CD4-positive, alpha-beta T cell treated with Interleukin-12 subunit alpha and Interleukin-12 subunit beta, for 1 hour (primary cell): ENCODE measurements at regions not wholly inside any gene's neighbourhood (a gene's known extent, or its start where the extent isn't known, plus 50 kb on each side); places are given as distances from the start of the nearest gene placed in this dataset.

Experiments used
- DNase-seq: peaks from one replicate; pipeline ENCODE4 v3.0.0-alpha.2; 2020

DNA sequence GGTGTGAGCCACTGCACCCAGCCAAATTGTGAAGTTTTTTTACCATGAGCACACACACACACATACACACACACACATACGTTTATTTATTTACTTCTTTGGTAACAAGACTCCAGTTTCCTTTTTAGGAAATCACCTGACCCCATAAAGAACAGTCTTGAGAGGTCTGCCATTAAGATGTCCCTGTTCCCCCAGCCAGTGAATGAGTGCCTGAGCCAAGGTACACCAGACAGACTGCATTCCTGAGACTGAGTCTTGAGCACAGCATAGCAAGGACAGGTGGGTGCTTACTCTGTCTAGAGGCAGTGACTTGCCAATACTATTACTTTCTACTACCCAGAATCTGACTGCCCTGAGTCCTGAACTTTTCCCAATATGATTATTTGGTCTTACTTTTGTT lies 167.2 kb upstream of the SATB2 start:
- DNase-seq, result no peak

DNA sequence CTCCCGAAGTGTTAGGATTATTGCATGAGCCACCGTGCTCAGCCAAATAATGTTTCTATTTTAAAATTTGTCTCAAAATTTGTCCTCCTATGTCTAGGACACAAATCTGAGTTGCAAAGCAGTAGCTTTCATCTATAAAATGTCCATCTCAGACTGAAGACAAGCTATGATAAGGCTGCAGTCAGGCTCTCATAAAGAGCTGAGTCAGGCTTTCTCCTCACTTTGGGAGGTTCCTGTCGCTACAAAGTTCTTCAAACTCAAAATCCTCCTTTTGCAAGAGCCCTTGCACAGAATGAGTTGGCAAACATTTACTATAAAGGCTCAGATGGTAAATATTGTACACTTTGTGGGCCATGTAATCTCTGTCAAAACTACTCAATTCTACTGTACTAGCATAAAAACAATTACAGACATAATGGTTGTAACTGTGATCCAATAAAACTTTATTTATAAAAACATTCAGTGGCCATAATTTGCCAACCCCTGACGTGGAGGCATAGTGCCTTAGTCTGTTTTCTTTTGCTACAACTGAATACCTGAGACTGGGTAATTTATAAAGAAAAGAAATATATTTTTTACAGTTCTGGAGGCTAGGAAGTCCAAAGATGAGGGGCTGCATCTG lies 154.9 kb upstream of the SATB2 start:
- DNase-seq, result no peak

DNA sequence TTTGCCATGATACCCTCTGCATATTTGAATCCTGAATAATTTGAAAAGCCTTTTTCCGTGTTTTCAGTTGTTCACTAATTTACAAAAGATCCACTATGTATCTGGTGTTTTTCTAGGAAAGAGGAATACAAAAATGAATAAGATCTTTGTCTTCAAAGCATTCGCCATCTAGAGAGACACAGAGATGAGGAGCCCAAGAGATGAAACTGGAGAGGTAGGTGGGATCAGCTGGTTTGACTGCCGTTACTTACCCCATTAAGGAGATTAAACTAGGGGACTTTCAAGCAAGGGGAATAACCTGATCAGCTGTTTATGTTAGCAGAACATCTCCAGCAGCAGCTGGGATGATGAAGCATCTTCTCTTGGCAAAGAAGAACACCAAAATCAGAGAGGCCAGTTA lies 150.2 kb upstream of the SATB2 start:
- no peak for DNase-seq

DNA sequence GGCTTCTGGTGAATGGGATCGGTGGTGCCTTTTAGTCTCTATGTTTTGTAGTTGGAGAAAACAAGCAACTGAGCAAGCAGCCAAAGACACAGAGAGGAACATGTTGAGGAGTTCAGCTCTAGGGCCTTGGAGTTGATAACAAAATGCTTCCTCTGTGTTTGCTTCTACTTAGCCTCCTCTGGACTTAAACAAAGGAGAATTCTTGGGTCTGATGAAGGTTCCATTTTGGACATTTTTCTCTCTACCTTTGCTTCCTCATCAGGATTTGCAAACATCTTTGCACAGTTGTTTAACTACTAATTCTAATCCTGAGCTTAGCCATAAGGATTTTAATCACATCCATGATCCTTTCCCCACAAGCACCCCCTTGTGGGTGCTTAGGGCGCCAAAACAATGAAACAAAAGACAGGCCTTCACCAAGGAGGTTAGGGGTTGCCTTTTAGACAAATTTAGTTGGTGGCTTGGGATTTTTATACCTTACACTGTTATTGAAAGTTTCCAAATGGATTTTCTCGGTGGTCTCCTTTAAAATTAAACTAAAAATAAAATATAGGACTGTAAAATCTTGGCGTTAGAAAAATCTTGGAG lies 148.5 kb upstream of the SATB2 start:
- DNase-seq, result no peak

DNA sequence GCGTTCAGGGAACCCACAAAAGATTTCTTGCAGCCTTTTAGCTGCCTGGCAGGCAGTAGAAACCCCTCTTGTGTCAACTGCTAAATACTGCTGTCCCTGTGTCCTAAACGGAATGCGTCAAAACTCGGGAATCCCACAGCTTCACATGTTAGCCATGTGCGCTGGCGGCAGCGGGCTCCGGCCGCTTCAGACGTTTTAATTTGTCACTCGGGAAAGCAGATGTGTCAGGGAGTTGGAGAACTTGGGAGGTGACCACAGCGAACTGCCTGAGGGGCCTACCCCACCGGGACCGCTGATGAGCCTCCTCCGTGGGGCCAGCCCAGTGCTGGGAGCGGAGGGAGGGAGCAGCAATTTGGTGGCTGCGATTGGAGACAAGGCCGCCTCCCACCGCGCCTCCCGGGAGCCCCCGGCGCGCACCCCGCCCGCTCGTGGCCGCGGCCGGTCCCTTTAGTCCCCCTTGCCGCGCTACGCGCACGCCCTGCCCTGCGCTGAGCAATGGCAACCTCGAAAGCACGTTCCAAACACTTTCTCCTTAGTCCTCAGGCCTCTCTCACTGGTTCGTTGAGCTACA lies 146.1 kb upstream of the SATB2 start:
- DNase-seq, result no peak

DNA sequence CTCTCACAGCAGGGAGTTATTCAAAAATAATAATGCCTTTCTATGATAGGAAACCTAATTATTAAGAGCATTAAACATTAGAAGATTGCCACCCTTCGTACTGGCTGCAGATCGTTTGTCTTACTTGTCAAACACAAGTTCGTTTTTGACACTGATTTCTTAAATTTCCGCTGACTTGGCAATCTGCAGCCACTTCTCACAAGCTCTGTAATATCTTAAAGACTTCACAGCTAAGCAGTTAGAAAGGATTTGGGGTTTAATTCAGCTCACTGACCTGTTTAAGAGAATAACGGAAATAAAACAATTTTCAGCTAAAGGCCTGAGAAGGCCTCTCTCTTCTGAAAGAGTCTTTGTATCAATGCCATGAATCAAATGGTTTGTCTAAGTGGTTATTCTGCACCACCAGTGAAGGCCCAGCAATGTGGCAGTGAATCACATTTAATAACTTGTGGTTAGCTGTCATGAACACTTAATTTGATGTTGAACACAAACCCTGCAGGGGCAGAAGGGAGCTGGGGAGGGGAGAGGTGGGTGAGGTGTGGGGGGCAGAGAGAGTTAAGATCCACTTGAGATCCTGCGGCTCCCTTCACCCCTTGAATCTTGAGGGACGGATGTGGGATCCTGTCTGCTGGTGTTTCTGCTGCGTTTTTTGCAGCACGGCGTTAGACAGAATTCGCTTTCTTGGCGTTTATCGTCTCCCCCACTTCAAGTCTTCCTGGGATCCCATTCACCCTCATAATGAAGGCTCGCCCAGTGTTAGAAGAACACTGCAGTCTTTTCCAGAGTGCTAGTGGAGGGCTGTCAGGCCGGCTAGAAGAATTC lies 145.4 kb upstream of the SATB2 start:
- no peak for DNase-seq

DNA sequence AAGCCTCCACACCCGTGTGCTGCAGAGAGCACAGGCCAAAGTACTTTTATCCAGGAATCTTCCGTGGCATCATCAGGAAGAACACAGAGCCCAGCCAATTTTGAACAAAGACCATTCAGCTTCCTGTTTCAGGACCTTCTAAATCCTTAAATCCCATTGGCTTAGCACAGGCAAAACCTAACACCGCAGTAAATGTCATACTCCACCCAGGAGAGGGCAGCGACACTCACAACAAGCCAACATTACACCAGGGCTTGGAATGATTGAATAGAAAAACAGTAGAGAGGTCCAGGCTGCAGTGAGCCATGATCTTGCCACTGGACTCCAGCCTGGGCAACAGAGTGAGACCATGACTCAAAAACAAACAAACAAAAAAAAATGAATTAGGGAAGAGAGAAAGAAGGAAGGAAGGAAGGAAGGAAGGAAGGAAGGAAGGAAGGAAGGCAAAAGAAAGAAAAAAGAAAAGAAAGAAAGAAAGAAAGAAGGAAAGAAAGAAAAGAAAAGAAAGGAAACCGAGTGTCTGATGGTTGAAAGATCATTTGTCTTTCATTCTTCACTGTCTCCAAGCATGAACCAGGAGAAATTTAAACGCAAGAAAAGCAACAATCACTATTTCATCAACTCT lies 144.6 kb upstream of the SATB2 start:
- DNase-seq, result no peak

DNA sequence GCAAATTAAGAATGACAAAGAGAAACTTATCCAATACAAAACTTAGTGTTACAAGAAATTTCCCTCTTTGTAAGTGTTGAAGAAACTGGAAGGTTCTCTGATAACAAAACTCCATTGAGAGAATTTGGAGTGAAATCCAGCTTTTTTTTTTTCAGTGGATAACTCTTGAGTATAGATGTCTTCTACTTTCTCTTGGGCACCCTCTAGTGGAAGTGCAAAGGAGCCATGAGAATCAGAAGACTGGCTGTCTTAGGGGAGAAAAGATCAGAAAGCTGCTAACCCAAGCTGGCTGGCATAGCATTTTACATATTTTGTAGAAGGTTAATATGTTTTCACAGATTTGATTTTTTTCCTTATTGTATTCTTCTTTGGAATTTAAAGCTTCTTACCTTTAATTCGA lies 138.8 kb upstream of the SATB2 start:
- DNase-seq, result no peak

DNA sequence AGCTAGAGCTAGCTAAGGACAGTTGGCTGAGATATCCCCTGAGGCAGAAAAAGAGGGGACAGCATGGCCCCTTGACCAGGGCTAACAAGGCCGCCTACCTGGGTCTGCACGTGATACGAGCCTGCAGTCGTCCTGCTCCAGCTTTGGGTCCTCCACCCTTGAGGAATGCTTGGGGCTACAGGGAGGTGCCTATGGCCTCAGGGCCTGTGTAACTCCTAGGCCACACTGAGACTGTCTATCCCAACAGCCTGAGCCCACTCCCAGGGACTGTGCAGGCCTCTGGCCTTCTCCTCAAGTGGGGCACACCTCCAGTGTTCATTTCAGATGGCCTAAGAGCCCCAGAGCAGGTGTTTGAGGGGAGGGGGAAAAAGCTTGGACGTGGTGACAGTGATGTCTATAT lies 136.7 kb upstream of the SATB2 start:
- DNase-seq, result no peak

DNA sequence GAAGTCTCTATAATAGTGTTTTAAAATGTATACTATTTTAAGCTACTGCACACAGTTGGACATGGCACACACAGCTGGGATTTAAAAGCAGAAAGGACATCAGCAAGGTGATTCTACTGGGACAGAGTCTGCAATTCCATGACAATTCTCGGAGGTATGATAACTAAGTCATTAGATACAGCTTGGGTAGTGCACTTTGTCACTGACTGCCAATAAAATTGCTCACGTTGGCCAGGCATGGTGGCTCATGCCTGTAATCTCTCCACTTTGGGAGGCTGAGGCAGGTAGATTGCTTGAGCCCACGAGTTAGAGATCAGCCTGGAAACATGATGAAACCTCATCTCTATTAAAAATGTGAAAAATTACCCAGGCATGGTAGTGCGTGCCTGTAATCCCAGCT lies 134.1 kb upstream of the SATB2 start:
- no peak for DNase-seq

DNA sequence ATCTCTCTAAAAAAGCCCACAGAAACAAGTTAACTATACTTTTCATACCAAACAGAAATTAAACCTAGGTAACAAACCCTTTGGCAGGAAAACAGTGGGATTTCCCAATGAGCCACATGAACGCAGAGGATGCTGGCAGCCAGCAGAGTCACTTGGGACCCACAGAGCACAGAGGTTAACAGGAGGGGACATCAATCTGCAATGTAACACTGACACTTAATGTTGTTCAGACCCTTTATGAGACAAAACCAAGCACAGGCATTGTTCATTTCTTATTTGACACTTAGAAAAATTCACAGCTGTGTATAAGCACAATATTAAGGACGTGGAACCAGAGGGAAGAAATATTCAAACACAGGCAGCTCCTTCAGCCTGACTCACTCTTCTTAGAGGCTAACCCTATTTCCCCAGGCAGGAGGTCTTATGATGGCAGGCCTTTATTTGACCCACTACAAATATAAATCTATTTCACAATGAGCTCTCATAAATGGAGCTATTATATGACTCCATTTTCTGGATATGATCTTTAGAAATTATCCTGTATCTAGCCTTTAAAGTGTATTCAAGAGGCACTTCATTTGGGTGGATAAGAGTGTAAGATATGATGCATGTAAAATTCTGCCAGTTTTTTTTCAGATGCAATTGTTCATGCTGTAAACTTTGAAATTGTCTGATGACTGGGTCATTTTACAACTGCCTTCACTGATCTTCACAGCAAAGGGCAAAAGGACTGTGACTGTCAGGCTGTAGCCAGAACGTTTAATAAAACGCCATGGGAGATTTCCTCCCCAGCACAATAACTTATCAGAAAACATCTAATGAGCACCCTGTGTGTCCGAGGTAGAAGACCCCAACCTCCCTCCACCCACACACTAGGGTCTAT lies 132.8 kb upstream of the SATB2 start:
- DNase-seq, result no peak

DNA sequence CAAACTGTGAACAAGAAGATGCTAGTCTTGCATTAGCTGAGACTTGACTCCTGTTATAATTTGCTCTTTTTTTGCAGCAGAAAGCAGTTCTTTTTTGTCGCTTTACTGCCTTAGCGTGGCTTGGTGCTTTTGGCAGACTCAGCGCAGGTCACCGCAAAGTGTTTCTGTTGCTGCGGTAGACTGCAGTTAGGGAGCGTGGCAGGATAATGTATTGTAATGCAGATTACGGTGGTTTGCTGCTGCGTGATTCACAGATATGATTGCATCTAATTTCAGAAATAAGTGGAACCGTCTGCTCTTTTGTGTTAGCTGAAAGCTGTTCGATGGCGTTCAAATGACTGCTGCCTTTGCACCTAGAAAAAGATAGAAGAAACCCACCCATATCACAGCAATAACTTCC lies 131.6 kb upstream of the SATB2 start:
- DNase-seq, result no peak

DNA sequence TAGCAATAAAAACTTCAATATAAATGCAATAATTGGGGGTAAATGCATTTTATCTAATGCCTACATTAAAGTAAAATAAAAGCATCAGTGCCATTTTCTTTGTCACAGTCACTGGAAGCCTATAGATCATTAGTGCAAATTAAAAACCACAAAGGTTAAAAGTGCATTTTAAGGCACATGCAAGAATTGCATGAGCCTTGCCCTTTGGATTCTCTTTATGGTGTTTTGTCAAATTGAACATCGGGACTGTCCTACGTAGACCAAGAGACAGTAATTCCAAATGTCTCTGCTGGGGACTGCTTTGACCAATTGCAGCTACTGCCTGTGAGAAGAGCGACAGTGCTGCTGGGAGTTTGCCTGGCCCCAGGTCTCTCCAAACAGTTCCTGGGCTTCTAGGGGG lies 130.3 kb upstream of the SATB2 start:
- no peak for DNase-seq

DNA sequence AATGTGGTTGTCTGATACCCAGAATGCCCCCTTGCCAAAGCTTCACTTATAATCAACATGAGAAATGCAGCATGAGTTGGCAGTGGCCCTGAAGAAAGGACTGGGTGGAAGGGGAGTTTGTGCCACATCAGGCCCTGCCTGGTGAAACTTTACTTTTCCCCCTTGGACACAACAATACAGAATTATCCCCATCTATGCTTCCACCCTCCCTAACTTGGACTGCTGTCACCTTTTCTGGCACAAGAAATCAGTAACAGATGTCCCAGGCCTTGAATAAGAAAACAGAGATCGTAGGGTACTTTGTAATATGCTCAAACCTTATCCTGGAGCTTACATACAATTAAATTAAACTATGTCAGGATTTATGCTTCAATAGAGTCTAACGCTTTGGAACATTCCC lies 128.9 kb upstream of the SATB2 start:
- DNase-seq, result no peak

DNA sequence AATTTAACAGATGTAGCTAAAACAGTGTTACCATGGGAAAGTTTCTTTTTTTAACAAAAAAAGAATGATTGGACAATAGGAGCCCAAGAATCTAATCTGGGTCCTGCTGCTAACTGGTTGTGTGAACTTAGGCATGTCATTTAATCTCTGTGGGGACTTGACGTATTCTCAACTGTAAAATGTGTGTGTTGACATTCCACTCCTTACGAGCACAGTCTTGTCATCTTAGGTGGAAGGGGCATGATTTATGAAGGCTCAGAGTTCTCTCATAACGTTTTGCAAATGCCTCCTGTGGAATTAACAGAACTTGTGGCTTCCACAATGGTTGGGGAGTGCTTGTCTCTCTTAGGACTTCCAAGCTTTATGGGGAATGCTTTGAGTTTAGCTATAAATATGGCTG lies 125.9 kb upstream of the SATB2 start:
- no peak for DNase-seq

DNA sequence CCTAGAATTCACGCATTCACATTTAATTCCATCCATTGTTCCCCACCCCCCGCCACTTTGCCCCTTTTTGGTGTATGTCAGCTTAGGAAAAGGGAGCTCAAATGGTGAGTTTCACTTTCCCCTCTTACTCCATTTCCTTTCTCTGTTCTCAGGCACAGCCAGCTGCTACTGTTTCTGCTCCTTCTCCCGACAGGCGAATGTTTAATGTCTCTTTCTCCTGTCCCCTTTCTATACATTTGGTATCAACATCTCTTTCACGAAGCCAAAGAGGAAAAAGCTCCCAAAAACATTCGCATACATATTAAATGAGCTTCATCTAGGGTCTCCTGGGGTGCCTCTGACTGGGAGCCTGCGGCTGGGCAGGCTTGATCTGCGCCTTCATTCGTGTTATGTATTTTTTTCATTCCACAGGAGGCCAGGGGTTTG lies 124.2 kb upstream of the SATB2 start:
- DNase-seq, result no peak

DNA sequence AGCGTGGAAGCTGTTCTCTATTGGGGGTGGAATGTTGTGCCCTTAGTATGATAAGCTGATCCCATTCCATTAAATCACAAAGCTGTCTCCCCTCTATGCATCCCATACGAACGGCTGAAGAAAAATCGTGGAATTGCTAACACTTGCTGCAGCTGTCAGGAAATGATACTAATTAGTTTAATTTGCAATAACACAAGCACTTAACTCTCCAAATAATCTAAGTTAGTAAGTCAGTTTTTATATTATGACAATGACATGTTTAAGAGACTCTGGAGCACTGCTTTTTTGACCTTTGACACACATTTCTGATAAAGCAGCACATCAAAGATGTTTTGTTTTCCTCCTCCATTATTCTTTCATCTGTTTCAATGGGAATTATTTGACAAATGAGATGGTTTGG lies 123.7 kb upstream of the SATB2 start:
- DNase-seq, result no peak

DNA sequence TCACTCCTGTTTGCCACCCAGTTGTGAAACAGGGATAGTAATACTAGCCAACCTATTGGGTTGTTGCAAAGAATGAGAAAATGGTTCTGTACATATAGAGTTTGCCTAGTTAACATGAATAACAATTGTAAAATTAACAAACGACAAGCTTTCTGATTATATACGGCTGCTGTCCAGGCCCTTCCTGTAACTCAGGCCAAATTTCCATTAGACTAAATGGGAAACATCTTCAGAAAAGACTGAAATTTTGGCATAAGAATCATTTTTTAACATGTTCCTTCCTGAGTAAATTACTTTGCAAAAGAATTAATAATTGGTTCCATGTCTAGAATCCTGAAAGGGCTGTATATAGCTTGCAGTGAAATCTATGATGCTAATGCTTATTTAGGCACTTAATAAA lies 117.7 kb upstream of the SATB2 start:
- no peak for DNase-seq

DNA sequence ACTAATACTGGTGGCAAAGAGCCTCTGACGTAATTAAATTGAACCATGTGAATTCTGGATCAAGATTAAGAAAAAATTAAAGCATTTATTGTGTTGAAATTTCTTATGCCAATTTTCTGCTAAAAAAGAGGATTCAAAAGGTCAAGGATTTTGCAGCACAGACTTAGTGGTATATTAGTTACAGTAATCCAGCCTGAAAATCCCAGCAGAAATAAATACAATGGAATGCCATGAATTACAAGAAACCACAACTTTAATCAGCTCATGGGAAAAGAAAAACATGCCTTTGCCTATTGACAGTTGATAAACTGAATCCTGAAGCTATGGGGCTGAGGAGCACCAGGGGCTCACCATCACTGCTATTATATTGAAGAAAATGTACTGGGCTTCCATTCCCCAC lies 114.8 kb upstream of the SATB2 start:
- no peak for DNase-seq

DNA sequence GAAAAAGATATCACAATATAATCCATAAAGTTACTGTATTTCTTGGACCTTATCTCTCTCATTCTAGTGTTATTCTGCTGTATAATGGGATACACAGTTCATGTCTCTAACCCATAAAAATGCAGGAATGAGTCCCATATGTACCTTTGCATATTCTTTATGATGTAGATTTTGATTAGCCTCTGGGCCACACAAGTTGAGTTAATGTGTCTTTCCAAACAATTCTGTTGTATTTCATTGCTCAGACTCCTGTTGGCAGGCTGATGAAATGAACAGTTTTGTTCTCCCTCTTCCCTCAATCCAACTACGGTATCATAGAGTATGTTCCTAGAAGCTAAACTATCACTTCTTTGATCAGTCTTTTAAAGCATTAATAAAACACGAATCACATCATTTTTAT lies 113.2 kb upstream of the SATB2 start:
- DNase-seq, result no peak

DNA sequence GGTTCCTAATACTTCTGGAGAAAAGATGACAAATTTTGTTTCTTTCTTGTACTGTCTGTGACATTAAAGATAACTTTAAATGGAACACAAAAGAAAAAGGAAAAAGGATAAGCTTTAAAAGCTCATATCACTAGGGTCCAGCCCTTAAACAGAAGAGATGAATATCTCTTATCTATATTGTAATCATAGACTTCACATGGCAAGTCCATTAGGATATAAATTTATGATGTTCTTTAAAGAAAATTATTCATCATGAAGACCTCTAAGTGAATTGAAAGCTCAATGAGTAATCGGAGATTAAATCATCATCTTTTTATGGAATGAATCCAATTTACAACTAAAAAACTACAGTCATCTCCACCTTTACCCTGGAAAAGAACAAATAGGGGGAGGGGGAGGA lies 111.6 kb upstream of the SATB2 start:
- DNase-seq, result no peak

DNA sequence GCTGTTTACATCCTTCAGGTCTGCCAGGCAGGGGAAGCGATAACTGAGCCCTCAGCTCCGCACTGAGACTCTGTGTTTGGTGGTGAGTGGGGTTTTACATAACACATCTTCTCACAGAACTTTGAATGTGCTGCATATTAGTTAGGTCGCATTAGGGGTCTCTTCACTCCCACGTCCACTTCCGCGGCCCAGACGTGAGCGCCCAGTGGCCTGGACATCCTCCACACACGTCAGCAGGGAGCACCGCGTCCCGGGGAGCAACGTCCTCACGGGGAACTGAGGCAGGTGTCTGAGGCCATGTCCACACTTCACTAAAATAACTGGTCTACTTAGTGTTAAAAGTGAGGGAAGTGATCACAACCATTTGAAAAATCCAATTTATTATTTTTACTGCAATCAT lies 100.4 kb upstream of the SATB2 start:
- no peak for DNase-seq
